A549 (cell line): ENCODE measurements at regions not wholly inside any gene's neighbourhood (a gene's known extent, or its start where the extent isn't known, plus 50 kb on each side); places are given as distances from the start of the nearest gene placed in this dataset.

ENCODE experiments used
- ATAC-seq, 2 experiments: fragments of 200-7000 bp in 1 of 2; fragments of >200 bp in 1 of 2; cut with Nextera tagmentation in 1 of 2; cut with Tn5 transposase in 1 of 2; 3 replicates each; pipeline versions ENCODE4 v1.8.0 to v1.9.1; 2018 to 2020; ENCODE audit warnings: mild to moderate bottlenecking in 1 of 2, moderate library complexity in 1 of 2
- CTCF ChIA-PET: fragments of 300-600 bp; sonication (Branson Sonifier 250); formaldehyde crosslinking; extraction: SDS; loops from one replicate; lab custom pipeline; 2021; ENCODE audit warnings: antibody characterized with exemption, inconsistent platforms; lab: Yijun Ruan, JAX
- POLR2A ChIA-PET: fragments of 350-600 bp; formaldehyde crosslinking; extraction: SDS; loops from one replicate; lab custom pipeline; 2021; ENCODE audit warnings: antibody characterized with exemption, inconsistent platforms; lab: Yijun Ruan, JAX
- DNase-seq, 2 experiments: peaks; one replicate each; pipeline versions ENCODE4 v3.0.0 to v3.0.0-alpha.2; 2011 to 2016; ENCODE audit warnings: low read depth in 1 of 2, low spot score in 1 of 2
- FAIRE-seq: peaks from 2 replicates; lab custom pipeline; 2011; peaks lifted over from hg19 to GRCh38; lab: Jason Lieb, UNC
- H3K27ac ChIP-seq, 2 experiments: fragments of >200 bp; sonication (Bioruptor Twin); formaldehyde crosslinking; 3 replicates each; pipeline ENCODE4 v1.5.1; 2016 to 2017
- H3K4me1 ChIP-seq: fragments of >200 bp; sonication (Bioruptor Twin); formaldehyde crosslinking; 3 replicates; pipeline ENCODE4 v1.6.1; 2016
- H3K4me2 ChIP-seq: fragments of >200 bp; sonication (Bioruptor Twin); formaldehyde crosslinking; 3 replicates; pipeline ENCODE4 v1.6.1; 2016
- H3K4me3 ChIP-seq: fragments of >200 bp; sonication (Bioruptor Twin); formaldehyde crosslinking; 3 replicates; pipeline ENCODE4 v1.5.1; 2016
- H3K9me3 ChIP-seq: fragments of >200 bp; sonication (Bioruptor Twin); formaldehyde crosslinking; 3 replicates; pipeline ENCODE4 v1.6.1; 2016
- BHLHE40 ChIP-seq: IDR thresholded peaks from 2 replicates; pipeline ENCODE4 v1.6.1; 2012; ENCODE audit warnings: low read depth, low read length, inconsistent platforms
- CBX8 ChIP-seq: fragments of 200-600 bp; sonication (generic); IDR thresholded peaks from 2 replicates; pipeline ENCODE4 v1.6.1; 2016
- CHD2 ChIP-seq: fragments of 150-350 bp; IDR thresholded peaks from 2 replicates; pipeline ENCODE4 v1.6.1; 2014; ENCODE audit warnings: low read length; ENCODE audit not compliant: partially characterized antibody
- EP300 ChIP-seq, 2 experiments: fragments of >200 bp; sonication (Bioruptor Twin); formaldehyde crosslinking; IDR thresholded peaks; 2 replicates in 1 of 2; 3 replicates in 1 of 2; pipeline ENCODE4 v1.6.1; 2016 to 2017
- ESRRA ChIP-seq: fragments of 150-350 bp; IDR thresholded peaks from 2 replicates; pipeline ENCODE4 v1.6.1; 2014; ENCODE audit warnings: mild to moderate bottlenecking, low read length, borderline replicate concordance
- FOSL2 ChIP-seq, 2 experiments: fragments of 450-650 bp in 1 of 2; fragments of >200 bp in 1 of 2; sonication (Bioruptor Twin) in 1 of 2; formaldehyde crosslinking; IDR thresholded peaks; 2 replicates each; pipeline versions ENCODE4 v1.5.0 to v1.6.1; 2016 to 2020; ENCODE audit warnings: mild to moderate bottlenecking in 1 of 2, moderate library complexity in 1 of 2
- HOXB5 ChIP-seq: fragments of 250-450 bp; sonication (Bioruptor Pico); IDR thresholded peaks from 2 replicates; pipeline ENCODE4 v1.5.0; 2020; ENCODE audit warnings: mild to moderate bottlenecking, moderate library complexity
- JUN ChIP-seq, 2 experiments: fragments of >200 bp; sonication (Bioruptor Twin); formaldehyde crosslinking; IDR thresholded peaks; 2 replicates in 1 of 2; 3 replicates in 1 of 2; pipeline ENCODE4 v1.6.1; 2016 to 2017
- JUNB ChIP-seq: fragments of >200 bp; sonication (Bioruptor Twin); formaldehyde crosslinking; IDR thresholded peaks from 2 replicates; pipeline ENCODE4 v1.6.1; 2016
- KDM1A ChIP-seq: fragments of 200-600 bp; sonication (generic); IDR thresholded peaks from 2 replicates; pipeline ENCODE4 v1.6.1; 2016; ENCODE audit warnings: low read depth, mild to moderate bottlenecking
- MAFK ChIP-seq: fragments of 450-650 bp; IDR thresholded peaks from 2 replicates; pipeline ENCODE4 v1.6.1; 2014; ENCODE audit not compliant: partially characterized antibody
- RARB ChIP-seq: fragments of 250-450 bp; sonication (Bioruptor Pico); IDR thresholded peaks from 2 replicates; pipeline ENCODE4 v1.8.0; 2021; ENCODE audit warnings: mild to moderate bottlenecking, moderate library complexity
- RFX5 ChIP-seq: fragments of 450-650 bp; IDR thresholded peaks from 2 replicates; pipeline ENCODE4 v1.7.1; 2014; ENCODE audit warnings: antibody characterized with exemption, mild to moderate bottlenecking, moderate library complexity
- TP53 ChIP-seq: fragments of 250-450 bp; sonication (Bioruptor Pico); IDR thresholded peaks from 2 replicates; pipeline ENCODE4 v1.5.0; 2021; ENCODE audit warnings: mild to moderate bottlenecking, moderate library complexity
- ZFP36 ChIP-seq: fragments of 450-650 bp; IDR thresholded peaks from 2 replicates; pipeline ENCODE4 v1.6.1; 2014; ENCODE audit warnings: borderline replicate concordance; ENCODE audit not compliant: partially characterized antibody
- WGBS: methylation state at CpG from one replicate; pipeline ENCODE4 v1.1.6; 2017; ENCODE audit errors: missing lambda C conversion rate; 5-methylcytosine and 5-hydroxymethylcytosine counted together
- TF ChIP-seq, protein P1 (sequence below): IDR thresholded peaks from 2 replicates; pipeline ENCODE4 v1.6.1; 2012
- TF ChIP-seq, protein P2 (sequence below): fragments of >200 bp; sonication (Bioruptor Twin); formaldehyde crosslinking; IDR thresholded peaks from 3 replicates; pipeline ENCODE4 v1.5.1; 2016
- TF ChIP-seq, protein P3 (sequence below): fragments of >200 bp; sonication (Bioruptor Twin); formaldehyde crosslinking; IDR thresholded peaks from 3 replicates; pipeline ENCODE4 v1.6.1; 2016
- TF ChIP-seq, protein P4 (sequence below): fragments of 150-350 bp; IDR thresholded peaks from 2 replicates; pipeline ENCODE4 v1.6.1; 2014; ENCODE audit warnings: low read depth, mild to moderate bottlenecking, low read length
- TF ChIP-seq, protein P5 (sequence below): fragments of >200 bp; sonication (Bioruptor Twin); formaldehyde crosslinking; IDR thresholded peaks from 2 replicates; pipeline ENCODE4 v1.6.1; 2016
- TF ChIP-seq, protein P6 (sequence below): fragments of 200-600 bp; sonication (generic); IDR thresholded peaks from 2 replicates; pipeline ENCODE4 v1.6.1; 2016; ENCODE audit warnings: antibody characterized with exemption, mild to moderate bottlenecking, moderate library complexity
- TF ChIP-seq, protein P7 (sequence below): fragments of 250-450 bp; sonication (Bioruptor Pico); IDR thresholded peaks from 2 replicates; pipeline ENCODE4 v1.5.0; 2021; ENCODE audit warnings: mild to moderate bottlenecking, moderate library complexity, borderline replicate concordance

DNA sequence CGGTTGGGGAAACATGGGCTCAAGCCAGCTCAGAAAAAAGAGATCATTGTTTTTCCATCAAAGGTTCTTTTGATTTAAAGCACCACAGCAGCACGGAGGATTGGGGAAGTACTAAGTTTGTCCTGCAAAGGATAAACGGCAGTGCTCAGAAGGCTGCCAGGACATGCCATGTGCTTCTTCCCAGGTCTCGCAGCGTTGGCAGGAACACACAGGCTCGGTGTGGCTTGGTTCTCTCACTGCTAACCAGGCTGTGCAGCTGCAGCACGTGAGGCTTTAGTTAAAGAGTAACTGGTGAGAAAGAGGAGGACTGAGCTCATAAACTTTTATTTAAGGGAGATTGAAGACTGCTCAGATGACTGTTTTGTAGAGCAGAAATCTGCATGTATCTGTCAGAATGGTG is 264.3 kb downstream of the TSN start:
- H3K9me3 ChIP-seq: no peaks in the 10 kb centered on the region
- CTCF ChIA-PET: no interaction called here
- H3K4me3 ChIP-seq: no peak overlapping the region
- ATAC-seq (no peak), FAIRE-seq (no peak), DNase-seq (no peak)
- 3% methylated on average over 7 of the region's 7 CpGs for WGBS
- H3K4me2 ChIP-seq: no peak overlapping the region
- H3K27ac ChIP-seq: no peak overlapping the region
- no peak for TF ChIP-seq HOXB5 (CRISPR knock-in tag)
- TF ChIP-seq, protein P1, sequence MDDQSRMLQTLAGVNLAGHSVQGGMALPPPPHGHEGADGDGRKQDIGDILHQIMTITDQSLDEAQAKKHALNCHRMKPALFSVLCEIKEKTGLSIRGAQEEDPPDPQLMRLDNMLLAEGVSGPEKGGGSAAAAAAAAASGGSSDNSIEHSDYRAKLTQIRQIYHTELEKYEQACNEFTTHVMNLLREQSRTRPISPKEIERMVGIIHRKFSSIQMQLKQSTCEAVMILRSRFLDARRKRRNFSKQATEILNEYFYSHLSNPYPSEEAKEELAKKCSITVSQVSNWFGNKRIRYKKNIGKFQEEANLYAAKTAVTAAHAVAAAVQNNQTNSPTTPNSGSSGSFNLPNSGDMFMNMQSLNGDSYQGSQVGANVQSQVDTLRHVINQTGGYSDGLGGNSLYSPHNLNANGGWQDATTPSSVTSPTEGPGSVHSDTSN: no peak
- no peak for TF ChIP-seq RFX5
- TF ChIP-seq TP53 (CRISPR knock-in tag): no peak
- TF ChIP-seq, protein P2, sequence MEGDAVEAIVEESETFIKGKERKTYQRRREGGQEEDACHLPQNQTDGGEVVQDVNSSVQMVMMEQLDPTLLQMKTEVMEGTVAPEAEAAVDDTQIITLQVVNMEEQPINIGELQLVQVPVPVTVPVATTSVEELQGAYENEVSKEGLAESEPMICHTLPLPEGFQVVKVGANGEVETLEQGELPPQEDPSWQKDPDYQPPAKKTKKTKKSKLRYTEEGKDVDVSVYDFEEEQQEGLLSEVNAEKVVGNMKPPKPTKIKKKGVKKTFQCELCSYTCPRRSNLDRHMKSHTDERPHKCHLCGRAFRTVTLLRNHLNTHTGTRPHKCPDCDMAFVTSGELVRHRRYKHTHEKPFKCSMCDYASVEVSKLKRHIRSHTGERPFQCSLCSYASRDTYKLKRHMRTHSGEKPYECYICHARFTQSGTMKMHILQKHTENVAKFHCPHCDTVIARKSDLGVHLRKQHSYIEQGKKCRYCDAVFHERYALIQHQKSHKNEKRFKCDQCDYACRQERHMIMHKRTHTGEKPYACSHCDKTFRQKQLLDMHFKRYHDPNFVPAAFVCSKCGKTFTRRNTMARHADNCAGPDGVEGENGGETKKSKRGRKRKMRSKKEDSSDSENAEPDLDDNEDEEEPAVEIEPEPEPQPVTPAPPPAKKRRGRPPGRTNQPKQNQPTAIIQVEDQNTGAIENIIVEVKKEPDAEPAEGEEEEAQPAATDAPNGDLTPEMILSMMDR: no peak
- TF ChIP-seq, protein P3, sequence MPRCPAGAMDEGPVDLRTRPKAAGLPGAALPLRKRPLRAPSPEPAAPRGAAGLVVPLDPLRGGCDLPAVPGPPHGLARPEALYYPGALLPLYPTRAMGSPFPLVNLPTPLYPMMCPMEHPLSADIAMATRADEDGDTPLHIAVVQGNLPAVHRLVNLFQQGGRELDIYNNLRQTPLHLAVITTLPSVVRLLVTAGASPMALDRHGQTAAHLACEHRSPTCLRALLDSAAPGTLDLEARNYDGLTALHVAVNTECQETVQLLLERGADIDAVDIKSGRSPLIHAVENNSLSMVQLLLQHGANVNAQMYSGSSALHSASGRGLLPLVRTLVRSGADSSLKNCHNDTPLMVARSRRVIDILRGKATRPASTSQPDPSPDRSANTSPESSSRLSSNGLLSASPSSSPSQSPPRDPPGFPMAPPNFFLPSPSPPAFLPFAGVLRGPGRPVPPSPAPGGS: no peak
- no peak for TF ChIP-seq RARB (CRISPR knock-in tag)
- TF ChIP-seq CBX8: no peak
- TF ChIP-seq, protein P4, sequence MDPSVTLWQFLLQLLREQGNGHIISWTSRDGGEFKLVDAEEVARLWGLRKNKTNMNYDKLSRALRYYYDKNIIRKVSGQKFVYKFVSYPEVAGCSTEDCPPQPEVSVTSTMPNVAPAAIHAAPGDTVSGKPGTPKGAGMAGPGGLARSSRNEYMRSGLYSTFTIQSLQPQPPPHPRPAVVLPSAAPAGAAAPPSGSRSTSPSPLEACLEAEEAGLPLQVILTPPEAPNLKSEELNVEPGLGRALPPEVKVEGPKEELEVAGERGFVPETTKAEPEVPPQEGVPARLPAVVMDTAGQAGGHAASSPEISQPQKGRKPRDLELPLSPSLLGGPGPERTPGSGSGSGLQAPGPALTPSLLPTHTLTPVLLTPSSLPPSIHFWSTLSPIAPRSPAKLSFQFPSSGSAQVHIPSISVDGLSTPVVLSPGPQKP: no peak
- no peak for TF ChIP-seq ESRRA
- TF ChIP-seq MAFK: no peak
- TF ChIP-seq JUN (IDR thresholded peaks at IDR 0.05): no peak
- no peak for TF ChIP-seq JUNB
- TF ChIP-seq, protein P5, sequence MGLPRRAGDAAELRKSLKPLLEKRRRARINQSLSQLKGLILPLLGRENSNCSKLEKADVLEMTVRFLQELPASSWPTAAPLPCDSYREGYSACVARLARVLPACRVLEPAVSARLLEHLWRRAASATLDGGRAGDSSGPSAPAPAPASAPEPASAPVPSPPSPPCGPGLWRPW: no peak
- TF ChIP-seq, protein P6, sequence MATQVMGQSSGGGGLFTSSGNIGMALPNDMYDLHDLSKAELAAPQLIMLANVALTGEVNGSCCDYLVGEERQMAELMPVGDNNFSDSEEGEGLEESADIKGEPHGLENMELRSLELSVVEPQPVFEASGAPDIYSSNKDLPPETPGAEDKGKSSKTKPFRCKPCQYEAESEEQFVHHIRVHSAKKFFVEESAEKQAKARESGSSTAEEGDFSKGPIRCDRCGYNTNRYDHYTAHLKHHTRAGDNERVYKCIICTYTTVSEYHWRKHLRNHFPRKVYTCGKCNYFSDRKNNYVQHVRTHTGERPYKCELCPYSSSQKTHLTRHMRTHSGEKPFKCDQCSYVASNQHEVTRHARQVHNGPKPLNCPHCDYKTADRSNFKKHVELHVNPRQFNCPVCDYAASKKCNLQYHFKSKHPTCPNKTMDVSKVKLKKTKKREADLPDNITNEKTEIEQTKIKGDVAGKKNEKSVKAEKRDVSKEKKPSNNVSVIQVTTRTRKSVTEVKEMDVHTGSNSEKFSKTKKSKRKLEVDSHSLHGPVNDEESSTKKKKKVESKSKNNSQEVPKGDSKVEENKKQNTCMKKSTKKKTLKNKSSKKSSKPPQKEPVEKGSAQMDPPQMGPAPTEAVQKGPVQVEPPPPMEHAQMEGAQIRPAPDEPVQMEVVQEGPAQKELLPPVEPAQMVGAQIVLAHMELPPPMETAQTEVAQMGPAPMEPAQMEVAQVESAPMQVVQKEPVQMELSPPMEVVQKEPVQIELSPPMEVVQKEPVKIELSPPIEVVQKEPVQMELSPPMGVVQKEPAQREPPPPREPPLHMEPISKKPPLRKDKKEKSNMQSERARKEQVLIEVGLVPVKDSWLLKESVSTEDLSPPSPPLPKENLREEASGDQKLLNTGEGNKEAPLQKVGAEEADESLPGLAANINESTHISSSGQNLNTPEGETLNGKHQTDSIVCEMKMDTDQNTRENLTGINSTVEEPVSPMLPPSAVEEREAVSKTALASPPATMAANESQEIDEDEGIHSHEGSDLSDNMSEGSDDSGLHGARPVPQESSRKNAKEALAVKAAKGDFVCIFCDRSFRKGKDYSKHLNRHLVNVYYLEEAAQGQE: no peak
- TF ChIP-seq CHD2: no peak
- POLR2A ChIA-PET: no interaction called here
- no peaks in the 10 kb centered on the region for H3K4me1 ChIP-seq

DNA sequence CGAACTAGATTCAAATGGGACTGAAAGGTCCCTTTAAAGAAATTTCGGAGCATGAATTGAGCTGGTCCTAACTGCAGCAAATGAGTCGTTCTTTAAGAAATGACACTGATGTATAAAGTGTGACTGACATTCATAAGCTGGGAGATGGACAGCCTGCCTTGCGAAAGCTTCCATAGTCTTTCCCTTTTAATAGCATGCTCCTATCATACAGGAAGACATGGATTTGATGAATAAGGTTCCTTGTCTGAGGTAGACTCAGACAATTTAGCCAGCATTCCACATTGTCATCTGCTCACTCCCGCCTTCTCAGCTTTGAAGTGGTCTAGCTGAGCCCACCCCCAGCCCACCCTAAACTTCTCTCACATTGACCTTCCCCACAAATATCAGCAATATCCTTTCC is 264.9 kb downstream of the TSN start:
- Histone ChIP-seq H3K4me2 (no peak overlapping the region), H3K9me3 (no peaks in the 10 kb centered on the region), H3K27ac (no peak overlapping the region), H3K4me3 (no peak overlapping the region), H3K4me1 (no peaks in the 10 kb centered on the region)
- CTCF ChIA-PET: no interaction called here
- no peak for FAIRE-seq
- POLR2A ChIA-PET: no interaction called here
- TF ChIP-seq, protein P7, sequence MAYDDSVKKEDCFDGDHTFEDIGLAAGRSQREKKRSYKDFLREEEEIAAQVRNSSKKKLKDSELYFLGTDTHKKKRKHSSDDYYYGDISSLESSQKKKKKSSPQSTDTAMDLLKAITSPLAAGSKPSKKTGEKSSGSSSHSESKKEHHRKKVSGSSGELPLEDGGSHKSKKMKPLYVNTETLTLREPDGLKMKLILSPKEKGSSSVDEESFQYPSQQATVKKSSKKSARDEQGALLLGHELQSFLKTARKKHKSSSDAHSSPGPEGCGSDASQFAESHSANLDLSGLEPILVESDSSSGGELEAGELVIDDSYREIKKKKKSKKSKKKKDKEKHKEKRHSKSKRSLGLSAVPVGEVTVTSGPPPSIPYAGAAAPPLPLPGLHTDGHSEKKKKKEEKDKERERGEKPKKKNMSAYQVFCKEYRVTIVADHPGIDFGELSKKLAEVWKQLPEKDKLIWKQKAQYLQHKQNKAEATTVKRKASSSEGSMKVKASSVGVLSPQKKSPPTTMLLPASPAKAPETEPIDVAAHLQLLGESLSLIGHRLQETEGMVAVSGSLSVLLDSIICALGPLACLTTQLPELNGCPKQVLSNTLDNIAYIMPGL (CRISPR knock-in tag): no peak
- TF ChIP-seq FOSL2 (IDR thresholded peaks at IDR 0.05) (no peak), FOSL2 (CRISPR knock-in tag; IDR thresholded peaks at IDR 0.05) (no peak), TP53 (CRISPR knock-in tag) (no peak), KDM1A (no peak), BHLHE40 (no peak), EP300 (IDR thresholded peaks at IDR 0.05) (no peak), ZFP36 (no peak)
- TF ChIP-seq, protein P3: no peak
- ATAC-seq: no peak
- DNase-seq: no peak
- WGBS: 12% methylated on average over 5 of the region's 5 CpGs
